ENCODE measurements at regions not wholly inside any gene's neighbourhood (a gene's known extent, or its start where the extent isn't known, plus 50 kb on each side); places are given as distances from the start of the nearest gene placed in this dataset.

DNA sequence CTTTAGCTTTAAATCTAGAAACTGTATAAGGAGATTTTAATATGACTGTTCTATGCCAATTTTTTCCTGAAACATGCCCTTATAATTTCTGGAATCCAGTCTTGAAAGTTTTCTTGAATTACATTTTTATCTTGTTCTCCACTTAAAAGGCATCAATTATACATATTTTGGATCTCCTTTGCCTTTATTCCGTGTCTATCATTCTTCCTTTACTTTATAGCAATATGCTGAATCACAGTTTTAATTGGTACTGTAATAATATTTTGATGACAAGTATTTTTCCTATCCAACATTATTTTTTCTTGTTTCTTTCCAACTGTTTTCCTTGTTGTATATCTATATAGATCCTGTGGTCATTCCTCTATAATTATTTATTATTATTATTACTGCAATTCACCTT, 361.2 kb downstream of the PIK3R1 start:
- TF ChIP-seq, protein P1, sequence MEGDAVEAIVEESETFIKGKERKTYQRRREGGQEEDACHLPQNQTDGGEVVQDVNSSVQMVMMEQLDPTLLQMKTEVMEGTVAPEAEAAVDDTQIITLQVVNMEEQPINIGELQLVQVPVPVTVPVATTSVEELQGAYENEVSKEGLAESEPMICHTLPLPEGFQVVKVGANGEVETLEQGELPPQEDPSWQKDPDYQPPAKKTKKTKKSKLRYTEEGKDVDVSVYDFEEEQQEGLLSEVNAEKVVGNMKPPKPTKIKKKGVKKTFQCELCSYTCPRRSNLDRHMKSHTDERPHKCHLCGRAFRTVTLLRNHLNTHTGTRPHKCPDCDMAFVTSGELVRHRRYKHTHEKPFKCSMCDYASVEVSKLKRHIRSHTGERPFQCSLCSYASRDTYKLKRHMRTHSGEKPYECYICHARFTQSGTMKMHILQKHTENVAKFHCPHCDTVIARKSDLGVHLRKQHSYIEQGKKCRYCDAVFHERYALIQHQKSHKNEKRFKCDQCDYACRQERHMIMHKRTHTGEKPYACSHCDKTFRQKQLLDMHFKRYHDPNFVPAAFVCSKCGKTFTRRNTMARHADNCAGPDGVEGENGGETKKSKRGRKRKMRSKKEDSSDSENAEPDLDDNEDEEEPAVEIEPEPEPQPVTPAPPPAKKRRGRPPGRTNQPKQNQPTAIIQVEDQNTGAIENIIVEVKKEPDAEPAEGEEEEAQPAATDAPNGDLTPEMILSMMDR (IDR thresholded peaks at IDR 0.05; ENCODE audit: insufficient read depth, low read depth, low read length, missing control alignments), result no peak
- H3K4me3 ChIP-seq (ENCODE audit: low read depth, low read length), result no peak overlapping the region
- no peak for DNase-seq (ENCODE audit: low read depth)

DNA sequence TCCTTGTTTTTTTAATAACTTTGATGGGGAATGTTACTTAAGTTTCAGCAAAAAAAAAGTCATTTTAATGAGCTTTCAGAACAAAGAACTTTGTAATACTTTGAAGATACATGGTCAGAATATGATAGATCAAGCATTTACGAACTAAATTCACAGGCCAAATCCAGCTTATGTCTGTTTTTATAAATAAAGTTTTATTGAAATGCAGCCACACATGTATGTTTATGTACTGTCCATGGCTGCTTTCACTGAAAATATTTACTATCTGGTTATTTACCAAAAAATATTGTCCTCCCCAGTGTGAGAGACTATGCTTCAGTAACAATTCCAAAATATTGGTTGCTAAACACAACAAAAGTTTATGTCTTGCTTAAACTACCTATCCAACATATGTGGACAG, 366.7 kb downstream of the PIK3R1 start:
- no peak for DNase-seq (ENCODE audit: low read depth)
- no peak overlapping the region for H3K4me3 ChIP-seq (ENCODE audit: low read depth, low read length)
- TF ChIP-seq, protein P1 (IDR thresholded peaks at IDR 0.05; ENCODE audit: insufficient read depth, low read depth, low read length, missing control alignments), result no peak

DNA sequence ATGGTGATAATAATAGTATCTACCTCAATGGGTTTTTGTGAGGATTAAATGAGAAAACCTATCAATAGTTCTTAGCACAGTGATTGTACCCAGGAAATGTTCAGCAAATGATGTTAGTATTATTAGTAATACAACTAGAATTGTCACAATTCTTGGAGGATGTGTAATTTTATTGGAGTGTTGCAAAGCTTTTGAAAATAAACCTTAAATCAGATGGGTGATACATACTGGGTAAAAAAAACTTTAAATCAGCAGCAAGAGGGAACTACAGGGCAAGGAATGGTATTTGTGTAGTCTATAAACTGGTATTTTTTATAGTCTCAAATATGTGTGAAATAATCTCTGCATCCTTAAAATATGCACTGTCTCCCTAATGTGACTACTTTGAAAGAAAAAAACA, 371.6 kb downstream of the PIK3R1 start:
- no peak overlapping the region for H3K4me3 ChIP-seq (ENCODE audit: low read depth, low read length)
- TF ChIP-seq, protein P1 (IDR thresholded peaks at IDR 0.05; ENCODE audit: insufficient read depth, low read depth, low read length, missing control alignments), result no peak
- DNase-seq (ENCODE audit: low read depth), result no peak

DNA sequence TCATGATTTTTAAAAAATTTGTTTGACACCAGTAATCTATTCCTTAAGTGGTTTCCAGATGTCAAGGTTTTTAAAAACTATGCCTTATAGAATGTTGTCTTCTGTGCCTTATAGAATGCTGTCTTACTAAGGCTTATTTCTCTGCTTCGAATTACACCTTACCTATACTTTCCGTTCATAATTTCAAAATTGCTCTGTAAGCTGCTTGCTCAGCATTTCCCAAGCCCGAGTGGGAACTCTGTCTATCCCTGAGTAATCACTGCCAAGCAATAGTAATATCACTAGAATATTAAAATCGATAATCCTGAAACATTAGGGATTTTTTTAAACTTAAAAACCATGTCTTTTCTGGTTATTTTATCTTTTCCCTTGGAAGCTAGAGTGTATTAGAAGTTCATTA, 376.3 kb downstream of the PIK3R1 start:
- TF ChIP-seq, protein P1 (IDR thresholded peaks at IDR 0.05; ENCODE audit: insufficient read depth, low read depth, low read length, missing control alignments), result no peak
- no peak for DNase-seq (ENCODE audit: low read depth)
- no peak overlapping the region for H3K4me3 ChIP-seq (ENCODE audit: low read depth, low read length)

DNA sequence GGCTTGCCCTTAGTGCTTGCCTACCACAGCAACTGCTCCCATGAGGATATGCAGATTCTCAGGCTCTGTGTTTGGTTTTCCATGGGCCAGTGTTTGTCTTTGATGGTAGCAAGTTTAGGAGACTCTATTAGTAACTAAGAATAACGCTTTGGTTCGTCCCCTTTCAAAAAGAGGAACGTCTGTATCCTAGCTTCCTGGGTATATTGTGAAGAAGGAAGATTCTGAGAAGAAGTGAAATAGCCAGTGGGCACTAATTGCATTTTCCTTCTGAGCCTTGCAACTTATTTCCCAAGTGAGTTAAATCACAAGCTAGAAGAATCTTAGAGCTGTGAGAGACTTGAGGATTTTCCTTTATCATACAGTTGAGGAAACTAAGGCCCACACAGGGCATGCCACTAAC, 376.8 kb downstream of the PIK3R1 start:
- no peak for DNase-seq (ENCODE audit: low read depth)
- TF ChIP-seq, protein P1 (IDR thresholded peaks at IDR 0.05; ENCODE audit: insufficient read depth, low read depth, low read length, missing control alignments), result no peak

DNA sequence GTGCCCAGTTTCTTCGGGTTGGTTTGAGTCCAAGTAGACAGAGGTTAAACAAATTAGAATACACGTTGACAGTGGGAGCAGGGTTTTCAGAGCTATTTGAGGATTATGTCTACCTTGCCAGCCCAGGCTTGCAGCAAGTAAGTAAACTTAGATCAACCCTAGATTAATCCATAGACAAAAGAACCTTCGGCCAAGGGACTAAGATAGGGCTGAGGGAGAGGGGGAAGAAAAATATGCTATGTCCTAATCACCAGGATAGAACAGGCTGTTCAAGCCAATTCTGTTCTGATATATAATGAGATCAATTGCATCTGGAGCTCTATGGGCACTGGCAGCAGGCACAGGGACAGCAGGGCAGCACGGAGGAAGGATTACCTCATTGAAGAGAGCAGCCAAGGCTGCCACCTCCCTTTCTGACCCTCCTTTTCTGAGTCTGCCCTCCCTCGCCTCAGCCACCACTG, 377.7 kb downstream of the PIK3R1 start:
- no peak overlapping the region for H3K4me3 ChIP-seq (ENCODE audit: low read depth, low read length)
- TF ChIP-seq, protein P1 (IDR thresholded peaks at IDR 0.05; ENCODE audit: insufficient read depth, low read depth, low read length, missing control alignments), result no peak
- no peak for DNase-seq (ENCODE audit: low read depth)

More for the DNA sequence above, 376.8 kb downstream of the PIK3R1 start:
- H3K4me3 ChIP-seq (ENCODE audit: low read depth, low read length), result no peak overlapping the region

DNA sequence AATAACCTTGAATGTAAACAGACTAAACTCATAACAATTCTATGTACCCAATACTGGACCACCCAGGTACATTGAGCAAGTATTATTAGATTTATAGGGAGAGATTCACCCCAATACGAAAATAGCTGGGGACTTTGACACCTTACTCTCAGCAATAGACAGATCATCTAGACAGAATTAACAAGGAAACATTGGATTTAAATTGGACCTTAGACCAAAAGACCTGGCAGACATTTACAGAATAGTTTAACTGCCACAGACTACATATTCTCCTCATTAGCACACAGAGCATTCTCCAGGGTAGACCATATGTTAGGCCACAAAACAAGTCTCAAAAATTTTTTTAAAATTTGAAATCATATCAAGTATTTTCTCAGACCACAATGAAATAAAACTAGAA, 397.4 kb downstream of the PIK3R1 start:
- H3K4me3 ChIP-seq (ENCODE audit: low read depth, low read length), result no peak overlapping the region
- TF ChIP-seq, protein P1 (IDR thresholded peaks at IDR 0.05; ENCODE audit: insufficient read depth, low read depth, low read length, missing control alignments), result no peak
- no peak for DNase-seq (ENCODE audit: low read depth)
